WERI-Rb-1 (cell line): ENCODE measurements at regions not wholly inside any gene's neighbourhood (a gene's known extent, or its start where the extent isn't known, plus 50 kb on each side); places are given as distances from the start of the nearest gene placed in this dataset.

Experiments used
- DNase-seq: peaks from one replicate; pipeline ENCODE4 v3.0.0-alpha.2; 2020
- H3K27ac ChIP-seq: fragments of 250-450 bp; sonication (Bioruptor Pico); 2 replicates; pipeline ENCODE4 v1.5.1; 2020; ENCODE audit warnings: mild to moderate bottlenecking, moderate library complexity
- H3K27me3 ChIP-seq: fragments of 250-450 bp; sonication (Bioruptor Pico); 2 replicates; pipeline ENCODE4 v1.5.1; 2021; ENCODE audit warnings: mild to moderate bottlenecking, low read depth, moderate library complexity; ENCODE audit not compliant: insufficient read depth, severe bottlenecking
- H3K36me3 ChIP-seq: fragments of 250-450 bp; sonication (Bioruptor Pico); 2 replicates; pipeline ENCODE4 v1.5.1; 2020; ENCODE audit warnings: mild to moderate bottlenecking, moderate library complexity
- H3K4me3 ChIP-seq: 2 replicates; pipeline ENCODE4 v1.5.1; 2011; ENCODE audit warnings: low read depth, mild to moderate bottlenecking, control low read depth, low read length
- H3K9me3 ChIP-seq: fragments of 250-450 bp; sonication (Bioruptor Pico); 2 replicates; pipeline ENCODE4 v1.5.1; 2021; ENCODE audit warnings: mild to moderate bottlenecking, moderate library complexity; ENCODE audit not compliant: severe bottlenecking
- CTCF ChIP-seq: IDR thresholded peaks from 2 replicates; pipeline ENCODE4 v1.5.1; 2011; ENCODE audit warnings: low read depth, mild to moderate bottlenecking, control low read depth, inconsistent platforms, low read length

GRCh38 chr11:22976146-22976545 is 115.9 kb upstream of the CCDC179 start:
- H3K27me3 ChIP-seq, result peaks cover 2% of the 10 kb centered on the region
- TF ChIP-seq CTCF, result no peak
- H3K27ac ChIP-seq, result no peak overlapping the region
- no peaks in the 10 kb centered on the region for H3K36me3 ChIP-seq
- DNase-seq, result no peak
- H3K4me3 ChIP-seq, result no peak overlapping the region
- no peaks in the 10 kb centered on the region for H3K9me3 ChIP-seq

GRCh38 chr11:22982903-22983302 is 122.6 kb upstream of the CCDC179 start:
- Histone ChIP-seq H3K27ac (no peak overlapping the region), H3K4me3 (no peak overlapping the region), H3K27me3 (peaks cover 2% of the 10 kb centered on the region), H3K36me3 (no peaks in the 10 kb centered on the region), H3K9me3 (no peaks in the 10 kb centered on the region)
- TF ChIP-seq CTCF, result no peak
- no peak for DNase-seq

GRCh38 chr11:22984045-22984444 is 123.8 kb upstream of the CCDC179 start:
- peaks cover 2% of the 10 kb centered on the region for H3K27me3 ChIP-seq
- no peak for DNase-seq
- H3K27ac ChIP-seq, result no peak overlapping the region
- H3K4me3 ChIP-seq, result no peak overlapping the region
- TF ChIP-seq CTCF, result no peak
- H3K36me3 ChIP-seq, result no peaks in the 10 kb centered on the region
- no peaks in the 10 kb centered on the region for H3K9me3 ChIP-seq

- H3K27me3 ChIP-seq, result no peaks in the 10 kb centered on the region
- no peak overlapping the region for H3K4me3 ChIP-seq
- no peak for TF ChIP-seq CTCF
- H3K36me3 ChIP-seq, result no peaks in the 10 kb centered on the region
- no peak for DNase-seq
- no peak overlapping the region for H3K27ac ChIP-seq
- no peaks in the 10 kb centered on the region for H3K9me3 ChIP-seq
Measured at GRCh38 chr11:22989371-22989770, 129.1 kb upstream of the CCDC179 start.

- Histone ChIP-seq H3K27me3 (no peaks in the 10 kb centered on the region), H3K36me3 (no peaks in the 10 kb centered on the region), H3K9me3 (no peaks in the 10 kb centered on the region), H3K4me3 (no peak overlapping the region), H3K27ac (no peak overlapping the region)
- TF ChIP-seq CTCF, result no peak
- DNase-seq, result no peak
Measured at GRCh38 chr11:22991196-22991595, 130.9 kb upstream of the CCDC179 start.

GRCh38 chr11:23006730-23007129 is 146.5 kb upstream of the CCDC179 start:
- no peaks in the 10 kb centered on the region for H3K9me3 ChIP-seq
- no peaks in the 10 kb centered on the region for H3K36me3 ChIP-seq
- H3K27ac ChIP-seq, result no peak overlapping the region
- no peak for TF ChIP-seq CTCF
- peaks cover 3% of the 10 kb centered on the region for H3K27me3 ChIP-seq
- H3K4me3 ChIP-seq, result no peak overlapping the region
- no peak for DNase-seq
